Stimulated activated CD8-positive, alpha-beta memory T cell treated with anti-CD3 and anti-CD28 coated beads, Interleukin-2, amount 100 ng/mL, for 1 hour (primary cell): ENCODE measurements at regions not wholly inside any gene's neighbourhood (a gene's known extent, or its start where the extent isn't known, plus 50 kb on each side); places are given as distances from the start of the nearest gene placed in this dataset.

ENCODE experiments used
- DNase-seq, 2 donors: peaks; one replicate each; pipeline ENCODE4 v3.0.0-alpha.2; 2020; ENCODE audit warnings: low read depth in 2 of 2

DNA sequence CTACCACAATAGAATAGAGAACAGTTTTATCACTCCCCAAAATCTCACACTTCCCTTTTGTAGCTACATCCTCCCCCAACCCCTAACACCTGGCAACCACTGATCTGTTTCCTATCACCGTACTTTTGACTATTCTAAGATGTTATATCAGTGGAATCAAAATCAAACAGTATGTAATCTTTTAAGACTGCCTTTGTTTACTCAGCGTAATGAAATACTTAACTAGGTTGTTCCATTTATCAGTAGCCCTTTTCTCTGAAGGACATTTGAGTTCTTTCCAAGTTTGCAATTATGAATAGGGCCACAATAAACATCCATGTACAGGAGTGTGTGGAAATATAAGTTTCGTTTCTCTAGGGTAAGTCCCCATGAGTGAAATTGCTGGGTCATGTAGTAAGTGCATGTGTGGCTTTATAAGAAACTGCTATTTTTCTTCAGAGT is 372.3 kb downstream of the SV2B start:
- no peak for DNase-seq

DNA sequence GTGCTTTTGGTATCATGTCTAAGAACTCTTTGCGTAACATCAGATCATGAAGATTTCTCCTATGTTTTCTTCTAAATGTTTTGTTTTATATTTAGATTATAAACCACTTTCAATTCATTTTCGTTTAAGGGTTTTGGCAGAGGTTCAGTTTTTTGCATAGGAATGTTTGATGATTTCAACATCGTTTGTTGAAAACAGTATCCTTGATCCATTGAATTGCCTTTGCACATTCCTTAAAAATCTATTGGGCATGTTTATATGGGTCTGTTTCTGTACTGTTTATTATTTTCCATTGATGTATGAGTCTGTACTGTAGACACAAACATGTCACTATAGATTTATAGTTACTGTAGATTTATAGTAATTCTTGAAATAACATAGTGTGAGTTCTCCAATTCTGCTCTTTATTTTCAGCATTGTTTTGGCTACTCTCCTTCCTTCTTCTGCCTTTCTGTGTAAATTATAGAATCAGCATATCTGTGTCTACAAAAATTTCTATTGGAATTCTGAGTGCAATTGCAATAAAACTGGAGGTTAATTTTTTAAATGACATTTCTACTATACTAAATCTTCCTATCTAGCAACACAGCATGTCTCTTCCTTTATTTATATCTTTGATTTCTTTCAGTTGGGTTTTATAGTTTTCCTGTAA is 374.0 kb downstream of the SV2B start:
- DNase-seq, result no peak

DNA sequence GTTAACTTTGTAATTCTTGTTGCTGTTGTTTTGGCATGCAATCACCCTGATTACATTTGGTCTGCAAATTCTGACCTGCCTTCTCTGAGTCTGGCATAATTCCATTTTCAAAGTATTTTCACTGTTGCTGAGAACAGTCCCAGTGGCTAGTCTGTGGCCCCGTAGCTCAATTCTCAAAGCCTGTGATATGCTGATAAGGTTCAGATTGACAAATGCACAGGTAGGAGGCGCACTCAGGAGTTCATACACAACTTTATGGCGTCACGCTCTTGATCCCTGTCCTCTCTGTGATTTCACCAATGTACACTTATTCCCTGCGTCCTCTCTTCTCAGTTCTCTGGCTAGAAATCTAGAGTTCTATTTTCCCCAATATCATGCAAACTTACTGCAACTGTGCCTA is 376.6 kb upstream of the SLCO3A1 start:
- DNase-seq, result no peak

GRCh38 chr15:91478717-91479191 is 374.8 kb upstream of the SLCO3A1 start:
- DNase-seq, result no peak

GRCh38 chr15:91480426-91480825 is 373.1 kb upstream of the SLCO3A1 start:
- DNase-seq, result no peak

GRCh38 chr15:91482799-91483198 is 370.7 kb upstream of the SLCO3A1 start:
- no peak for DNase-seq

DNA sequence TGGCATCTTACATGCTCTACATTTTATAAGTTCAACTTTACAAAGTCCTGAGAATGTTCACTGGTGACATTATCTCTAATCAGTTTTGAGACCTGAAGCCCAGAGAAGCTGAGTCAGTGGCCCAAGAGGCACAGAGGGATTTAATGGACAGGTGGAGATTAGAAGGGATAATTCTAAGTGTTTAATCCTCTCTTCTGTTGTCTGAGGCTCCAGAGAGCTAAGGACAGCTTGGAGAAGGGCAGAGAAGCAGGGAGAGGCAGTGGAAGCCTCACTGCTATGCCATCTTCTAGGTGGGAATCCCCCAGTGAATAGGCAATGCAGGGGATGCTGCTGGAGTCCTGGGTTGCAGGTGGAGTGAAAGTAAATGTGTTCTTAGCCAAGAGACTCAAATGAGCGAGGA is 369.4 kb upstream of the SLCO3A1 start:
- no peak for DNase-seq

DNA sequence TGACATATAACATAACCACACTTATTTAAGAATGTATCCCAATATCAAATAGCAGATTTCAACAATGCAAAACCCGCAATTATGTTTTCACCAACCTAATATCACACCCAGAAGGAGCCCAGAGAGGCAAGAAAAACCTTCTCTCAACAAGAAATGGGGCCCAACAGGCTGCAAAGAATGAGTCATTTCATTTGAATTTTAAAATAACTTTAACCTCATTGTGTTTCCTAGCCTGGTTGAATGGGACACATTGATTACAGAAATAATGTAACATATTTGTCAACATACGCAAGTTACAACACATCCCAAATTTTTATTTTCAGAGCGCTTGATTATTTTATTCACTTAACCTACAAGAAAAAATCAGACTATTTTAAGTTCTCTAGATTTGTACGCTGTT is 365.1 kb upstream of the SLCO3A1 start:
- no peak for DNase-seq

- no peak for DNase-seq
These were observed 363.3 kb upstream of the SLCO3A1 start for GRCh38 chr15:91490211-91490610.

DNA sequence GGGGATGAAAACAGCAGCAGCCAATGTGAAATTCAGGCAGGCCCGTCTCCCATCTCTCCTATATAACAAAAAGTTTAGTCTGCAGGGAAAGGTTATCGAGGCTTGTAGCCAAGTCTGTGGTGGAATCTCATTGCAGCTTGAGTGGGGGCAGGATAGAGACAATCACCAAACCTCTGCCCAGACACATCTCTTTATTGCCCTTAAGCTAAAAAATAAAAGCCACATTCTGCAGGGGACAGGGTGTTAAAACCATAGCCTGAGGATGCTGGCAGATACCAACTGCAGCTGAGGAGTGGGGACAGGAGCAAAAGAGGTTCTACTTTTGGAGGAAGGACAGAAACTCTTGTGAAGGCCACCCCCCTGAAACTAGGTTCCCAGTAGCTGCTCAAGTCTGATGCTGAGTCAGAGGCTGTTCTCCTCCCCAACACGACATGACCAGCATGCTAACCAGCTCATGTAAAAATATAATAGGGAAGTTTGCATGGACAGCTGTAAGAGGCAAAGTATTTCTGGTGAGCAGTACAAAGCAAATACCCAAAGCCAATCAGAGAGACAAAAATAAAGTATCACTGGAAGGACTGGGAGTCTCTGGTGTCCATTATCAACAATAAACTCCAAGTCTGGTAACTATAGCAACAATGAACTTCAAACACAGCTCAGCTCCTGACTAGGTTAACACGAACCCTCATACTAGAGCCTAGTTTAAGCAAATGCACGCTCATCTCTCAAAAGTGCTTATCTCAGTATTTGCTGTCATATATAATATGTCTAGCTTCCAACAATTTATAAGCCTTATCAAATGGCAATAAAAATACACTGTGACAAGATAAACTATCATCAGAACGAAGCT is 362.2 kb upstream of the SLCO3A1 start:
- no peak for DNase-seq

DNA sequence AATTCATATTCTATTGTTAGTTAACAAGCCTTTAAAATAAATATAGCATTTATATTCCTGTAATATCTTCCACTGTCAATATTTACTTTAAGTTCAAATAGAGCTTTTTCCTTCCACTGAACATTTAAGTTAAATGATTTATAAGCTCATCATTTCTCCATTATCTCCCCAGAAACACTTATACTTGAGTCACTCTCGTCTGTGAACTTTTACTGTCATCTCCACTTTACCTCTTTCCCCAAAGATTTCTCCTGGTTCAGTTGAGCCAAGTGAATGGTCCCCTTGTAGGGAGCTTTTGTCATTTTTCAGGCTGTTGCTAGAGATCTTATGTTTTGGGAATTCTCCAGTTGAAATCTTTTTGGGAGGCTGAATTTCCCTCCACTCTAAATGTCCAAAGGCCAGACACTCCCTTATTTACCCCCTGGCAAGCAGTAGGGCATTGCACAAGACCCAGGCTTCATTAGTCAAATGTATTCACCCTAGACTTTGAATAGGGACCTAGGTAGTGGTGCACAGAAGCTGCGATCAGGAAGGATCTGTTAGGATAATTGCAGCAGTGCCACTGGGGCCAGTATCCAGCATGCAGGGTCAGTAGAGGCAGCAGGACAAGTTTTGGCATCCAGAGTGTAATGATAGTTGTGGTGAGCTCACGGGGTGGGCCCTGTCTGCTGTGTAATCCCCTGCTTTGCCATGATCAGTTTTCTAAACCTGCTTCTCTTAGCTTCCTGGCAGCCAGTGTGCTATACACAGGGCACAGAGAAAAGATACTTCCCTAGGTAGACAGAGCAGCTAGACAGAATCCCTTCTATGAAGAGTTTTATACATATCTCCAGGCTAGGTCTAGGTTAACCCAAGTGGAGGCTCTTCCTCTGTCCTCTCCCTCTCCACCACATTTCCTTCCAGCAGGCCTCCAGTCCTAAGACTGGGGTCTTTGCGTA is 356.5 kb upstream of the SLCO3A1 start:
- DNase-seq, result no peak

GRCh38 chr15:91498046-91498748 is 355.3 kb upstream of the SLCO3A1 start:
- DNase-seq, result no peak

DNA sequence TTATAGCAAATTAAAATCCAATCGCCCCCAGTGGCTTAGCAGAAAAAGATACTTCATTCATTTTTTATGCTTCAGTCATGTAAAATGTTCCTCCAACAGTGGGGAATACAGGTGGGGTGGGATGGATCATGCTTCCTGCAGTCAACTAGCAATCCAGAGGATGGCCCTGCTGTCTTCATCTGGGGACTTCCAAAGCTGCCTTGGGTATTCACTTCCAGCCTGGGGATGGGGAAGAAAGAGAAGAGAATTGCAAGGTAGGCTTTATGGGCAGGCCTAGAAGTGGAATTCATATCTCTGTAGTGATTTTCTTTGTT is 354.8 kb upstream of the SLCO3A1 start:
- no peak for DNase-seq

GRCh38 chr15:91499774-91500383 is 353.6 kb upstream of the SLCO3A1 start:
- DNase-seq, result no peak

DNA sequence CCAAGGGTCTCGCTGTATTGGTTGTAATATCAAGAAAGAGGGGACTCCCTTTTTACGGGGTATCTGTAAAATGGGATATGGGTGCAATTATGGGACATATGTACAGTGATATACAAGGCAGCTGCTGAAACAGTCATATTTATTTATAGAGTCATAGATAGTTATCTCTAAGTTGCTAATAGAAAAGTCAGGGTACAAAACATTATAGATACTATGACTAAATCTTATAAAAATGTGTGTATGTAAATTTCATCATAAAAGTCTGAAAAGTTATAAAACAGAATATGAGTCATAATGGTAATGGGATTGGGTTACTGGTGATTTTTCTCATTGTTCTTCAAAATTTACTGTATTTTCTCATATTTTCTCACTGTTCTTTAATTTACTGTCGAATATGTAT is 344.9 kb upstream of the SLCO3A1 start:
- DNase-seq, result no peak

DNA sequence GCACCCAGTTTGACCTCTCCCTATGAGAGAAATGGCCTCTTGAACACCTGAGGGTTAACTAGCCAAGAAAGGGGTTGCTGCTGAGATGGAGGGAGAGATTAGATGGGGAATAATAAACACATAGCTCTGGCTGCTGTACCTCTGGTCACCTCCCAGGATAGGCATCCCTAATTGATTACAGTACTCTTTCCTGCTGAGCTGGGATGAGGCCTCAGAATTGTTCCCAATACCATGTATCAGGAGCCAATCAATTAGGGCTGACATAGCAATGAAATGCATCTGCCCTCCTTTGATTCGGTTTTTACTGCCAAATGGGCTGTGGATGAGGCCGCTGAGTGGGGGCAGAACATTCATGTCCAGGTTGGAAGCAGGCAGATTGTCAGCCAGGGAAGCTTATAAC is 339.4 kb upstream of the SLCO3A1 start:
- DNase-seq, result no peak

GRCh38 chr15:91515188-91515754 is 338.2 kb upstream of the SLCO3A1 start:
- no peak for DNase-seq

- no peak for DNase-seq
These were observed 336.6 kb upstream of the SLCO3A1 start for GRCh38 chr15:91516866-91517265.

GRCh38 chr15:91517491-91518200 is 335.9 kb upstream of the SLCO3A1 start:
- DNase-seq, result no peak

GRCh38 chr15:91520850-91521249 is 332.7 kb upstream of the SLCO3A1 start:
- DNase-seq, result no peak
